Activated CD4-positive, alpha-beta T cell treated with anti-CD3 and anti-CD28 coated beads, Interleukin-2, amount 10 ng/mL, durations not matched to agents 7 days and 5 days (primary cell): ENCODE measurements at regions not wholly inside any gene's neighbourhood (a gene's known extent, or its start where the extent isn't known, plus 50 kb on each side); places are given as distances from the start of the nearest gene placed in this dataset.

Experiments used
- CTCF ChIA-PET: fragments of 350-600 bp; sonication (Branson Sonifier 250); formaldehyde crosslinking; loops from one replicate; lab custom pipeline; 2021; ENCODE audit warnings: antibody characterized with exemption; lab: Charles Lee
- POLR2A ChIA-PET: fragments of 350-600 bp; sonication (Branson Sonifier 250); formaldehyde crosslinking; loops from one replicate; lab custom pipeline; 2021; ENCODE audit warnings: antibody characterized with exemption; lab: Charles Lee
- DNase-seq: peaks from one replicate; pipeline ENCODE4 v3.0.0-alpha.2; 2020
- H3K27ac Mint-ChIP-seq: one replicate; pipeline ENCODE4 v1.8.0; 2021; ENCODE audit warnings: mild to moderate bottlenecking, moderate library complexity, mixed read lengths
- H3K27me3 Mint-ChIP-seq: one replicate; pipeline ENCODE4 v1.8.0; 2021; ENCODE audit warnings: mixed read lengths
- H3K36me3 Mint-ChIP-seq: one replicate; pipeline ENCODE4 v1.8.0; 2021; ENCODE audit warnings: low read depth, mixed read lengths
- H3K4me1 Mint-ChIP-seq: one replicate; pipeline ENCODE4 v1.8.0; 2021; ENCODE audit warnings: mixed read lengths
- H3K4me3 Mint-ChIP-seq: one replicate; pipeline ENCODE4 v1.8.0; 2021; ENCODE audit warnings: mild to moderate bottlenecking, moderate library complexity, mixed read lengths
- H3K9me3 Mint-ChIP-seq: one replicate; pipeline ENCODE4 v1.8.0; 2021; ENCODE audit warnings: mixed read lengths

- no peak for DNase-seq
- no peaks in the 10 kb centered on the region for H3K9me3 Mint-ChIP-seq
- POLR2A ChIA-PET, result no interaction called here
- CTCF ChIA-PET, result no interaction called here
- no peaks in the 10 kb centered on the region for H3K4me1 Mint-ChIP-seq
- H3K27me3 Mint-ChIP-seq, result peaks cover 23% of the 10 kb centered on the region
- H3K4me3 Mint-ChIP-seq, result no peak overlapping the region
- H3K27ac Mint-ChIP-seq, result no peak overlapping the region
- no peaks in the 10 kb centered on the region for H3K36me3 Mint-ChIP-seq
These were observed 92.9 kb upstream of the USP47 start for GRCh38 chr11:11748706-11749365.

GRCh38 chr11:11747570-11747969, 94.2 kb upstream of the USP47 start:
- H3K9me3 Mint-ChIP-seq, result no peaks in the 10 kb centered on the region
- ChIA-PET CTCF (no interaction called here), POLR2A (no interaction called here)
- H3K27me3 Mint-ChIP-seq, result peaks cover 14% of the 10 kb centered on the region
- no peaks in the 10 kb centered on the region for H3K4me1 Mint-ChIP-seq
- H3K36me3 Mint-ChIP-seq, result no peaks in the 10 kb centered on the region
- no peak overlapping the region for H3K4me3 Mint-ChIP-seq
- DNase-seq, result no peak
- H3K27ac Mint-ChIP-seq, result no peak overlapping the region

- CTCF ChIA-PET, result no interaction called here
- peaks cover 14% of the 10 kb centered on the region for H3K27me3 Mint-ChIP-seq
These were observed 95.3 kb upstream of the USP47 start for GRCh38 chr11:11746449-11746848.

GRCh38 chr11:11743216-11743615, 98.6 kb upstream of the USP47 start:
- no peak for DNase-seq
- Mint-ChIP-seq H3K9me3 (no peaks in the 10 kb centered on the region), H3K4me3 (no peak overlapping the region), H3K36me3 (no peaks in the 10 kb centered on the region), H3K4me1 (no peaks in the 10 kb centered on the region), H3K27ac (no peak overlapping the region), H3K27me3 (peaks cover 9% of the 10 kb centered on the region)
- POLR2A ChIA-PET, result no interaction called here
- CTCF ChIA-PET, result interaction anchor here (0.5 kb wide), 1 partner anchor 44 kb away, joined by 4 read pairs; no protein-coding TSS in a partner anchor

More at GRCh38 chr11:11746449-11746848, 95.3 kb upstream of the USP47 start:
- Mint-ChIP-seq H3K36me3 (no peaks in the 10 kb centered on the region), H3K27ac (no peak overlapping the region), H3K4me1 (no peaks in the 10 kb centered on the region), H3K9me3 (no peaks in the 10 kb centered on the region), H3K4me3 (no peak overlapping the region)
- no peak for DNase-seq
- POLR2A ChIA-PET, result no interaction called here

- ChIA-PET CTCF (no interaction called here), POLR2A (no interaction called here)
- Mint-ChIP-seq H3K27me3 (peaks cover 6% of the 10 kb centered on the region), H3K27ac (no peak overlapping the region), H3K36me3 (no peaks in the 10 kb centered on the region), H3K4me1 (no peaks in the 10 kb centered on the region), H3K4me3 (no peak overlapping the region), H3K9me3 (no peaks in the 10 kb centered on the region)
- DNase-seq, result no peak
These were observed 99.3 kb upstream of the USP47 start for GRCh38 chr11:11742486-11742885.

GRCh38 chr11:11740836-11741235, 100.9 kb upstream of the USP47 start:
- Mint-ChIP-seq H3K4me1 (no peaks in the 10 kb centered on the region), H3K27ac (no peak overlapping the region), H3K9me3 (no peaks in the 10 kb centered on the region), H3K4me3 (no peak overlapping the region), H3K36me3 (no peaks in the 10 kb centered on the region), H3K27me3 (peaks cover 3% of the 10 kb centered on the region)
- POLR2A ChIA-PET, result no interaction called here
- CTCF ChIA-PET, result no interaction called here
- no peak for DNase-seq

- Mint-ChIP-seq H3K27ac (no peak overlapping the region), H3K9me3 (no peaks in the 10 kb centered on the region), H3K4me3 (no peak overlapping the region), H3K36me3 (no peaks in the 10 kb centered on the region), H3K4me1 (no peaks in the 10 kb centered on the region), H3K27me3 (peaks cover under 1% of the 10 kb centered on the region)
- POLR2A ChIA-PET, result no interaction called here
- DNase-seq, result no peak
- CTCF ChIA-PET, result no interaction called here
These were observed 101.6 kb upstream of the USP47 start for GRCh38 chr11:11740073-11740702.

- ChIA-PET POLR2A (no interaction called here), CTCF (no interaction called here)
- H3K4me1 Mint-ChIP-seq, result no peaks in the 10 kb centered on the region
- no peaks in the 10 kb centered on the region for H3K9me3 Mint-ChIP-seq
- no peak for DNase-seq
- H3K27ac Mint-ChIP-seq, result no peak overlapping the region
- peaks cover 5% of the 10 kb centered on the region for H3K27me3 Mint-ChIP-seq
- no peak overlapping the region for H3K4me3 Mint-ChIP-seq
- no peaks in the 10 kb centered on the region for H3K36me3 Mint-ChIP-seq
These were observed 103.4 kb upstream of the USP47 start for GRCh38 chr11:11738370-11738769.

- Mint-ChIP-seq H3K27ac (no peak overlapping the region), H3K4me3 (no peak overlapping the region), H3K36me3 (no peaks in the 10 kb centered on the region), H3K4me1 (no peaks in the 10 kb centered on the region), H3K9me3 (no peaks in the 10 kb centered on the region), H3K27me3 (peaks cover 8% of the 10 kb centered on the region)
- POLR2A ChIA-PET, result no interaction called here
- no peak for DNase-seq
- CTCF ChIA-PET, result no interaction called here
These were observed 106.2 kb upstream of the USP47 start for GRCh38 chr11:11735586-11735985.

GRCh38 chr11:11733246-11733747, 108.5 kb upstream of the USP47 start:
- POLR2A ChIA-PET, result no interaction called here
- Mint-ChIP-seq H3K4me3 (no peak overlapping the region), H3K27me3 (peaks cover 12% of the 10 kb centered on the region), H3K27ac (no peak overlapping the region), H3K36me3 (no peaks in the 10 kb centered on the region), H3K9me3 (no peaks in the 10 kb centered on the region), H3K4me1 (no peaks in the 10 kb centered on the region)
- CTCF ChIA-PET, result no interaction called here
- DNase-seq, result no peak

- DNase-seq, result no peak
- Mint-ChIP-seq H3K9me3 (no peaks in the 10 kb centered on the region), H3K4me3 (no peak overlapping the region), H3K27me3 (peaks cover 12% of the 10 kb centered on the region), H3K4me1 (no peaks in the 10 kb centered on the region), H3K36me3 (no peaks in the 10 kb centered on the region), H3K27ac (no peak overlapping the region)
- POLR2A ChIA-PET, result no interaction called here
- CTCF ChIA-PET, result interaction anchor here (0.7 kb wide), 1 partner anchor 881 kb away, joined by 3 read pairs; no protein-coding TSS in a partner anchor
These were observed 109.7 kb upstream of the USP47 start for GRCh38 chr11:11732116-11732515.

GRCh38 chr11:11731311-11732083, 109.7 kb upstream of the GALNT18 start:
- CTCF ChIA-PET, result interaction anchor here (0.7 kb wide), 1 partner anchor 882 kb away, joined by 3 read pairs; no protein-coding TSS in a partner anchor

GRCh38 chr11:11728386-11728785, 106.6 kb upstream of the GALNT18 start:
- Mint-ChIP-seq H3K4me1 (no peaks in the 10 kb centered on the region), H3K9me3 (no peaks in the 10 kb centered on the region), H3K27me3 (peaks cover 7% of the 10 kb centered on the region), H3K27ac (no peak overlapping the region), H3K36me3 (no peaks in the 10 kb centered on the region), H3K4me3 (no peak overlapping the region)
- POLR2A ChIA-PET, result no interaction called here
- CTCF ChIA-PET, result interaction anchor here (0.6 kb wide), 1 partner anchor 1854 kb away, joined by 3 read pairs; no protein-coding TSS in a partner anchor
- no peak for DNase-seq

More at GRCh38 chr11:11731311-11732083, 109.7 kb upstream of the GALNT18 start:
- H3K36me3 Mint-ChIP-seq, result no peaks in the 10 kb centered on the region
- H3K27me3 Mint-ChIP-seq, result peaks cover 12% of the 10 kb centered on the region
- no peaks in the 10 kb centered on the region for H3K9me3 Mint-ChIP-seq
- no peak overlapping the region for H3K4me3 Mint-ChIP-seq
- DNase-seq, result no peak
- H3K27ac Mint-ChIP-seq, result no peak overlapping the region
- H3K4me1 Mint-ChIP-seq, result no peaks in the 10 kb centered on the region
- POLR2A ChIA-PET, result no interaction called here
